ENCODE measurements at regions not wholly inside any gene's neighbourhood (a gene's known extent, or its start where the extent isn't known, plus 50 kb on each side); places are given as distances from the start of the nearest gene placed in this dataset.

- DNase-seq (ENCODE audit: low read depth): no peak
- H3K4me3 ChIP-seq (ENCODE audit: control insufficient read depth, low read depth, low read length): no peak overlapping the region
- no peak for TF ChIP-seq CTCF (conservative IDR thresholded peaks at IDR 0.05; ENCODE audit: control insufficient read depth, insufficient read depth, low read depth, low read length)
Measured at GRCh38 chr5:103353581-103353980, 95.0 kb downstream of the MACIR start.

- TF ChIP-seq CTCF (conservative IDR thresholded peaks at IDR 0.05; ENCODE audit: control insufficient read depth, insufficient read depth, low read depth, low read length): no peak
- H3K4me3 ChIP-seq (ENCODE audit: control insufficient read depth, low read depth, low read length): no peak overlapping the region
- DNase-seq (ENCODE audit: low read depth): no peak
Measured at GRCh38 chr5:103347716-103348423, 89.3 kb downstream of the MACIR start.

GRCh38 chr5:103346162-103346748 lies 87.7 kb downstream of the MACIR start:
- no peak overlapping the region for H3K4me3 ChIP-seq (ENCODE audit: control insufficient read depth, low read depth, low read length)
- no peak for TF ChIP-seq CTCF (conservative IDR thresholded peaks at IDR 0.05; ENCODE audit: control insufficient read depth, insufficient read depth, low read depth, low read length)
- DNase-seq (ENCODE audit: low read depth): no peak

- H3K4me3 ChIP-seq (ENCODE audit: control insufficient read depth, low read depth, low read length): no peak overlapping the region
- TF ChIP-seq CTCF (conservative IDR thresholded peaks at IDR 0.05; ENCODE audit: control insufficient read depth, insufficient read depth, low read depth, low read length): no peak
- DNase-seq (ENCODE audit: low read depth): no peak
Measured at GRCh38 chr5:103345461-103345860, 86.9 kb downstream of the MACIR start.

- DNase-seq (ENCODE audit: low read depth): no peak
- no peak overlapping the region for H3K4me3 ChIP-seq (ENCODE audit: control insufficient read depth, low read depth, low read length)
- no peak for TF ChIP-seq CTCF (conservative IDR thresholded peaks at IDR 0.05; ENCODE audit: control insufficient read depth, insufficient read depth, low read depth, low read length)
Measured at GRCh38 chr5:103340717-103341388, 82.3 kb downstream of the MACIR start.

- DNase-seq (ENCODE audit: low read depth): no peak
Measured at GRCh38 chr5:103340132-103340531, 81.6 kb downstream of the MACIR start.

More at GRCh38 chr5:103340132-103340531, 81.6 kb downstream of the MACIR start:
- no peak overlapping the region for H3K4me3 ChIP-seq (ENCODE audit: control insufficient read depth, low read depth, low read length)
- no peak for TF ChIP-seq CTCF (conservative IDR thresholded peaks at IDR 0.05; ENCODE audit: control insufficient read depth, insufficient read depth, low read depth, low read length)

All from fibroblast of mammary gland (primary cell).